NCI-H446 treated with DMSO at 0.1 percent for 48 hours (cell line): ENCODE measurements at regions not wholly inside any gene's neighbourhood (a gene's known extent, or its start where the extent isn't known, plus 50 kb on each side); places are given as distances from the start of the nearest gene placed in this dataset.
A peak's percentile ranks its signal among the peaks of the same experiment; 100 is the strongest.

ENCODE experiments used
- DNase-seq: peaks from one replicate; lab custom pipeline; 2025; lab: John Stamatoyannopoulos, UW

DNA sequence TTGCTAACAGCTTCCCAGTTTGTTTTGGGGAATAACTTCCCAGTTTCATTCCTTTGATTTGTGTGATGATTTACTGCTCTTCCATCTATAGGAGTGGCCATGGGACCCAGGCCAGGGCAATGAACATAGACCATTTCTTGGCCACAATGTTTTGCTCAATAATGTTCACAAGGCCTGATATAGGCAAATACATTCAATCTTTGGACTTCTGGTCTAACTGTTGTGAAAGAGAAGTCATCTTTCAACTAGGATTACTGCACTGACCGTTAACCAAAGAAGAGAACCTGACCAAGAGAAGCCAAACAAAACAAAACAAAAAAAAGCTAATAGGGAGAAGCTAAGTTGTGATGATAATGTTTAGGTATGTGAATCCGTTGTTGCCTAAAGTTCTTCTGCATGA, 221.8 kb upstream of the SUCLG2 start:
- no peak for DNase-seq

DNA sequence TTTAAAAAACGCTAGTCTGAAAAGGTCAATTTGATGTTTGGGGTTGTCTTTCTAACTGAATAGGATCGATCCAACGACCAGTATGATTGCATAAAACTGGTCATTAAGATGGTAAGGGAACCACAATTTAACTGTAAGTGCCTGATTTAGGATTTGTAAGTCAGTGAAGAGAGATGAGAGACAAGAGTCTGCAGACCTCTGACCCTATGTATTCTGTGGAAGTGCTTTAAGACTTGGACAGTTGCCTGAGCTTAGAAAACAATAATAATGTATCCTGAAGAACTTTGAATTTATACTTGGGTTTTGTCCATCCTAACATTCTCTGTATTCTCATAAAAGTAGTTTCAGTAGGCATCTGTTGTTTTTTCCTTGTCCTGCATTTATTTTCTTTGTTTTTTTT, 221.4 kb upstream of the SUCLG2 start:
- peak; percentile 6 for DNase-seq

DNA sequence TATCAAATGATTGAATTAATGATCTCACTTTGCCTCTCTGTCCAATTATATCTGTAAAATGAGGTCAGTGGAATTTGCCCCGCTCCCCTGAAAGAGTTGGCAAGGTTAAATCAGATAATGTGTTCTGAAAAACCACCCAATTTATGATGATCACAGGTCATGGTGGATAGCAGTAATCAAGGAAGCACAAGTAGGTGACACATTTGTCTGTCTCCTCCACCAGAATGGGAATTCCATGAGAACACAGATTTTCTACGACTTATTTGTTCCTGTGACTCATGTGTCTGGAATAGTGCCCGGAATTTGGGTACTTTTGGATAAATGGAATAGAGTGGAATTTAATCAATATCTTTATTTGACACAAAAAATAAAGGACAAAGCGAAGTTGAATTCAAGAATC, 220.9 kb upstream of the SUCLG2 start:
- peak; percentile 16 for DNase-seq

DNA sequence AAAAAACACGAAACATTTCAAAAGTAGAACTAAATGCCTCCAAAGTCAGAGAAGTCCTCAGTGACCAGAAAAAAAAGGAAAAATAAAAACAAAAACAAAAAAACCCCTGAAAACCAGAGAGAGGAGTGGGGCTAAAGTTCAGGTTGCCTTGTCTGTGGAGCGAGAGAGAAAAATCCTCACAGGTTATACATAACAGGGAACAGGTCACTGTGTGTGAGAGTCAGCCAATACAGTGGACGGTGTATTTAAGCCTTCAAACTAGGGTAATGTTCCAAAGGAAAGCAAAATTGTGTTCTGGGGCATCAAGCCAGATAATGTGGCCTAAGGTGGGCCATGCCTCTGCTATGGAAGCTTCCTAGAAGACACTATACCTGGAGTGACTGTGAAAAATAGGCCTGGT, 216.1 kb upstream of the SUCLG2 start:
- no peak for DNase-seq

DNA sequence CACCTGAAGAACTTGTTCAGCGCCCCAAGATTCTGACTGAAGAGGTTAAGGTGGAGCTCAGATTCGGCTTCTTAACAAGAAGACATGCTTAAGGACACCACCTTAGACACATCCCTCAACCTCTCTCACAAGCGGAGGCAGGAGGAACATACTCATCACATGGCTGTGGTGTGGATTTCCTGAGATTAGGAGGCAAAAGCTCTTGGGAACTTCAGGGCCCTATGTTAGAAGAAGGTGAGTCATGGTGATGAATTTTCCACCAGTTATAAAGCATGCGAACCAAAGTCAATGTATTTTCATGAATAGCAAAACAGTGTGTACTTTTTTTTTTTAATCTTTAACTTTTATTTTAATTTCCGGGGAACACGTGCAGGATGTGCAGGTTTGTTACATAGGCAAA, 212.2 kb upstream of the SUCLG2 start:
- no peak for DNase-seq

DNA sequence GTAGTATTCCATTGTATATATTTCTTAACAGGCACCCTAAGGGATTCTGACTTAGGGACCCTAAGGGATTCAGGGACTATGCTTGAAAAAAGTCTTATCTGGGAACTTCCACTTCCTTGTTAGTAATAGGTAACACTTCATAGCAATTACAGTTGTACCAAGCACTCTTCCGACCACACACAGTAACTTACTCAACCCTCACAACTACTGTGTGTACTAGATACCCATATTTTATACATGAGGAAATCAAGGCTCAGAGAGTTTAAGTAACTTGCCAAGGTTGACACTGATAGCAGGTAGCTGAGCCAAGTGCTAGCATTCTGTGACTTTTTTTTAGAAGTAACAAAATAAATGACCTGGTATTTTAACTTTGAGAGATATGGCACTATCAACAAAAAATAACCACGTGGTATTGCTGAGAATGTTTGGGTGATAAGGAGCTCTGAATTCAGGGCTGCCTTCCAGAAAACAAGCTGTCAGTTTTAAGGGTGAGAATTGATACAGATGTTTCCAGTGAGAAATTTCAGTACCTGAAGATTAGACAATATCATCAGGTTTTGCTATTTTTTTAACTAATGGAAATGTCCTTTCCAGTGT, 210.3 kb upstream of the SUCLG2 start:
- DNase-seq: no peak

DNA sequence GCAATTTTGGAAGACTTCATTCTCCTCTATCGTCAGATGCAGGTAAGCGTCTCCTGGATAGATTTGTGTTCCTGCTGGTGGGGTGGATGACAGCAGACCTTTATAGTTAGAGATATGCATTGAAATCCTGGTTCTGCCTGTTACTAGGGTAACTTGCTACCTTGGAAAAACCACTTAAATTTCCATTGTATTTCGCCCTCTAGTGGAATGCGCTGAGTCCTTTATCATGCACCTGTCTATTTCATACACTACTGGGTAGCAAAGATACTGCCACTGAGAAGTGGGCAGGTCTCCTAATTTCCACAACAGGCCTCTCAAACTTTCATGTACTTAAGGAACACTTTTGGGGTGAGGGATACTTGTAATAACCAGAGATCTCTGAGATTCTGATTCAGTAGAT, 209.5 kb upstream of the SUCLG2 start:
- DNase-seq: no peak

DNA sequence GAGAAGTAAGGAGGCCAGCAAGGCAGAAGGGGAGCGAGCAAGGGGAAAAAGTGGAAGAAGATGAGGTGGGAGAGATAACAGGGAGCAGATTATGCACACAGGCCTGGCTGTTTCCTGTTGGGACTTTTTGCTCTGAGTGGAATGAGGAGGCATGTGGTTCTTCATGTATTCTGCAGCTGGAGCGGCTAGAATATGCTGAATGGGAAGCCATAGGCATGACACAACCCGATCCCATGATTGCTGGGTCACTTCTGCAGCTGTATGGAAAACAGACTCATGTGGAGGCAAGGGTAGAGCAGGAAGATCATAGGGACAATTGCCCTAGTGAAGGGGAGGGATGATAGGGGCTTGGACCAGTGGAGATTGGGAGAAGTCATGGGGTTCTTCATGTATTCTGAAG, 206.0 kb upstream of the SUCLG2 start:
- DNase-seq: no peak

DNA sequence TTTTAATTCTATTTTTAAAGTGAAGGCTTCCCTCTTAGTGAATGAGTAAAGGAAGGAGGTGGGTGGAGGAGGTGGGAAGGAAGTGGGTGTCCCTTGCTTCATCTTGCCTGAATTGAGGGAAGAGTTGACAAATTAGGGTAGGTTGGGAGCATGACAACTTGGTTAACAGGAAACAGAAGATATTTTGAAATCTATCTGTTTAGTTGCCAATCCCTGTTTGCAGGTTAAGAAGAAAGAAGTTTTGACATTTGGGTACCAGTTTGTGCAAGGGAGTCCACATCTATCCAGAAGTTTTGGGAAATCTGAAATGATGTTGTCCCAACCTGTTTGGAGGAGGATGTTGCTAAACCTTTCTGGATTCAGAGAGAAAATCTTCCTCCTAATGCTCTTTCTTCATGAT, 204.1 kb upstream of the SUCLG2 start:
- no peak for DNase-seq

DNA sequence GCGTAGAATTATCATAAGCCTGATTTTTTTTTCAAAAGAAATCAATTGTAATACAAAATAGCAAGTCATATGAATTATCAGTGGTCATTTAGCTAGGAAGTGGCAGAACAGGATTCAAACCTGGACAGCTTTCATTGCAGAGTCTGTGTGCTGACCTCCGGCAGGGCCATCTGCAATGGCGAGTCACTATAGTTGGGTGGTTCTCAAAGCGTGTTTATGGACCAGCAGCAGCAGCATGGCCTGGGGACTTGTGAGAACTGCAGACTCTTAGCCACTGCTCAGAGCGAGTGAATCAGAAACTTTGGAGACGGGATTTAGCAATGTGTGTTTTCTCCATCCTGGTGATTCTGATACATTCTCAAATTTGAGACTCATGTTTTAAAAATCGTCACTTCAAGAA, 202.3 kb upstream of the SUCLG2 start:
- DNase-seq: no peak

DNA sequence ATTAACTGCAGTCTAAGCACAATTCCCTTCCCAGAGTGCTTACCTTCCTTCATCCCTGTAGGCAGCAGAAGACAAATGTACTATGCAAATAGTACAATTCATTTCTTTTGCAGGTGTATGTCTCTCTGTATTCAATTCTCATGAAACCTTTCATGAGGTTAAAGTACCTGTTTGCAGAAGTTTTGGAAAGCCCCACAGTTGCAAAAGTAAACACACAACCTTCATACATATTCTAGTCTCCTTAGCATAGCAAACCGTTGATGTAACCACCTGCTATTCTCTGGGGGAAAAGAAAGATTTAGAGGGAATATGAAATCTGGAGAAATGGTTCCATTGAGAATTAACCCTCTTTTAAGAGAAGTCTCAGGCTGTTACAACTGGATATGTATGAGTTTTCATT, 200.3 kb upstream of the SUCLG2 start:
- DNase-seq: no peak

DNA sequence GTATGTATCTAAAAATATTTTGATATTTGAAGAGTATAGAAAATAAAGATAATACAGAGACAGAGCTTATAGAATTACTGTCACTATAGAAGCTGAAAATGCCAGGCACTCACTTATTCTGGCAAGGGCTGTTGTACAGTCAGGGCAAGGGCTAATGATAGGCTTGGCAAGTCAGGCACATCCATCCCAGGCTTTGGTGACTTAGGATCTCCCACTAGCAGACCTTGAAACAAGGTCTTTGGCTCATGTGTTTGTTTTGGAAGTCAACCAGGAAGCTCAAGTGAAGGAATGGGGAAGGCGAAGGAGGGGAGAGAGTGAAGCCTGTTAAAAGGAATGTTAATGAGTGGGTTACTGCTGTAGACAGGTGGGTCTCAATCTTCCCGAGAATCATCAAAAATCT, 199.1 kb upstream of the SUCLG2 start:
- no peak for DNase-seq

DNA sequence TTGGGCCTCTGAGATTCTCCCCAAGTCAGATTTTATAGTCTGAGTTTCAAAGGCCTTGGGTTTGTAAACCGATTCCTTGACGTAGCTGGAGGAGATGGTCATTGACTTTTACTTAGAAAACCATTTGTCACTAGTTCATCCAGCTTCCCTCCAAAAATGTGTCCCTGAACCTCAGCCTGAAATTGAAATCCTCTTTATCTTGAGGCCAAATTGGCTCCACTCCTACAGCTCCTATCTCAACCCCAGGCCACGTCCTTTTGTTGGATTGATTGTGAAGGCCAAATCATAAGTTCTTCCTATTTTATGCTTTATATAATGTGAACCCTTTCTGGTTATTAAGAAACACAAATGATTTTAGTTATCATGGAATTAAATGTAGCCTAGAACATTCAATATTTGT, 193.9 kb upstream of the SUCLG2 start:
- no peak for DNase-seq

DNA sequence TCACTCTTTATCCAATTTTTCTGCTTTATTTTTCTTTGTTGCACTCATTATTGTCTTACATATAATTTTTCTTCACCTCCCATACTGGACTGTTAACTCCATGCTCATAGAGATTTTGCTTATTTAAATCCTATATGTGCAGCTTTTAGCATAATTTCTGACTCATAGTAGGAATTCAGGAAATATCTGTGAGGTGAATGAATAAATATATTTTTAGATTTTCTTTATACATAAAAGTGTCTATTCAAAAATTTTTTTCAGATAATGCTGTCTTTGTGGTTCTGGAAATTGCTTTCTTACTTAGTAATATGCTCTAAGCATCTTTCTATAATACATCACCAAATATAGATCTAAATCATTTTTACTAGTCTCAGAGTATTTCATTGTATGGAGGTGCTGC, 191.8 kb upstream of the SUCLG2 start:
- DNase-seq: no peak

DNA sequence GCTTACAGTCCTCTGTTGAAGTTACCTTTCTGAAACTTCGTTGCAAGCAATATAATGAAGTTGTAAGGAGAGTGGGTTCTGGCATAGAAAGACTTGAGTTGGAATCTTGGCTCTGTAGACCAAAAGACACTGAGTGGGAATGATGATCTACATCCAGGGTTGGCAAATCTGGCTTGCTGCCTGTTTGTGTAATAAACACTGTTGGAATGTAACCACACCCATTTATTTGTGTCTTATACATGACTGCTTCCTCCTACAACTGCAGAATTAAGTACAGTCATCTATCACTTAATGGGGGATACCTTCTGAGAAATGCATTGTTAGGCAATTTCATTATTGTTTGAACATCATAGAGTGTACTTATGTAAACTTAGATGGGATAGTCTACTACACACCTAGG, 178.4 kb upstream of the SUCLG2 start:
- no peak for DNase-seq

DNA sequence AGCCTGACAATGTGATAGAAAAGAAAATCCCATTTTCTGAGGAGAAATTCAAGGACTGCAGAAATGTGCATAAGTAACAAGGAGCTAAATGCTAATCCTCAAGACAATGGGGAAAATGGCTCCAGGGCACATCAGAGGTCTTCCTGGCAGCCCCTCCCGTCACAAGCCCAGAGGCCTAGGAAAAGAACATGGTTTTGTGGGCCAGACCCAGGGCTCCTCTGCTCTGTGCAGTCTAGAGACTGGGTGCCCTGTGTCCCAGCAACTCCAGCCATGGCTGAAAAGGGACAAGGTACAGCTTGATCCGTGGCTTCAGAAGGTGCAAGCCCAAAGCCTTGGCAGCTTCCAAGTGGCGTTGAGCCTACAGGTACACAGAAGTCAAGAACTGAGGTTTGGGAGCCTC, 176.8 kb upstream of the SUCLG2 start:
- no peak for DNase-seq

DNA sequence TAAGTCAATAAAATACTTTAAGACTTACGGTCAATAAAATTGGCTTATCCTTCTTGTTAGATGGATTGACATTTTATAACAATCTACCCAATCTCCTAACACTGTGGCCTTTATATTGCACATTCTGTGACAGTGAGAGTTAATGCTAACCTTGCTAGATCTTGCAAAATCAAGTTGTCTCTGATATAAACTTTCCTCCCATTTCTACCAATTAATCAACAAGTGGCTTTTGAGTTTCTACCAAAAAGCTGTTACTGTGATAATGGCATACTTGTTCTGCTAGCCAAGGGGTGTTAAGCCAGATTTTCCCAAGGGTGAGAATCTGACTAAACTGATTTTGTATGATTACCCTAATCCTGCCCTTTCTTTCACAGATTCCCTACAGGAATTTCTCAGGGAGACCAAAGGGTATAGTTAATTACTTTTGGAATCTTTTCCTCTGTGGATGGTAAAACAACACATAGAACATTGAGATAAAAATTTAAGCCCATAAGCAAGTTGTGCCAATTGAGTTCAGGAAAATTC, 174.1 kb upstream of the SUCLG2 start:
- DNase-seq: no peak

DNA sequence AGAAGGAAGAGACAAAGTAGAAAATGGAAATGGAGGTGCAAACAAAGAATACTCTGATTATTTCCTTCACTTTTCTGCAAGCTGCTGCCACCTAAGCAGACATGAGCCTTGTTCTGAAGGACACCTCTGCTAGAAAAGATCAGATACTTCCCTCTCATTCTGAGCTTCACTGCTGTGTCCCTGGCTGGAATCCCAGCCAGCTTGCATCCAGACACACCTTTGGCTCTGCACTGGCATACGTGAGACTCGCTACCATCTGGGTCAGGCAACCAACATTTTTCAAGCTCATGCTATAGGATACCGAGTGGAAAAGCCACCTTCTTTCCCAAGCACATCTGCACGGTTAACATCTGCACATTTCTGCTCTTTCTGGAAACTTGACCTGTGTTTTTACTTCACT, 166.7 kb upstream of the SUCLG2 start:
- no peak for DNase-seq

DNA sequence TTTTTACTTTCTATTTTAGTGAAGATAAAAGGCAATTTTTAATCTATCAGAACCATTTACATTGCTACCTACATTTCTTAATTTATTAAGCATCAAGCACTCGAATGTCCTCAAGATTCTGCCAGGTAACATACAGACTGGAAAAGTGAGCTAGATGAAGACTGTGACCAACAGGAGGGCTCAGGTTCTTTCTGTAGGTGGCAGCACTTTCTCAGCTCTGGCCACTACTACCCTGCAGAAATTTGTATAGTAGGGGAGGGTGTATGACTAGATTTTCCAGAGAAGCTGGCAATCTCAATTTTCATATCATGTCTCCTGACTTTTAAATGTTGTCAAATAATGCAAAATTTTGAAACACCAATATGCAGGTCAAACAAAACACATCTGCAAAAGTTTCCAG, 165.0 kb upstream of the SUCLG2 start:
- no peak for DNase-seq

DNA sequence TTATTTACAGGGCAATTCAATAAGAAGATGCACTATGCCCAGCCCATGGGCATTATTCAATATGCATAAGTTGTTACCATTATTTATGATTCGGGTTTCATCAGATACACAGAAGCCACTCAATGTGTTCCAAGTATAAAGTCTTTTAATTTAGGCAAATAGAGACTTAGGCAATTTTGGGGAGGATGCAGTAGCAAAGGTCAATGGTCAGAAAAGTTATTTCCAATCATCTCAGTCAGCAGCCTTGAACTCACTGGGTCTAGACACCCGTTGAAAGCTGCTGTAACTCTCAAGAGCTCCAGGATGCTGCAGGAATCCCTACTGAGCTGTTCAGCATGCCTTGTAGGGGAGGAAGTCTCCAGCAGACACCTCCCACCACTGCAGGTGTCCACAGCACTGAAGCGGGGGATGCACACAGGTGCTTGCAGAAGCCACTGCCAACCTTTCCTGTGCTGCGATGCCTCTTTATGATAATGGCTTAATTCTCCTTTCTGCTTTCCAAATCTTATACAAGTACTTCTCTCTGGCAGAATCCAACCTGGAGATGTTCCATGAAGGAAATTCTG, 155.0 kb upstream of the SUCLG2 start:
- DNase-seq: no peak

DNA sequence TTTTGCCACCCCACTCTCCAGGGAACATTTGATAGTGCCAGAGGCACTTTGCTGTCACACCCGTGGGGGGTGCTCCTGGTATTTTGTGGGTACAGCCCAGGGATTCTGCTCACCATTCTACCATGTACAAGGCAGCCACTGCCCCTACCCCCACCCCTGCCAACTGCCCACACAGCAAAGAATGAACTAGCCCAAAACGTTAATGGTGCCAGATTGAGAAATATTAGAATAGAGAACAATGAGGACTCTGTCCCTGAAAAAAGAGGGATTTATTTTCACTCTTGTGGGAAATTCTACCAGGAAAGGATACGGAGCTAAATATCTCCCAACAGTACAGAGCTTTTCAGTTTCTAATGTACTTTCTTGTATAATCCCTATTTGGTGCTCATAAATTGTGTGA, 154.5 kb upstream of the SUCLG2 start:
- no peak for DNase-seq

DNA sequence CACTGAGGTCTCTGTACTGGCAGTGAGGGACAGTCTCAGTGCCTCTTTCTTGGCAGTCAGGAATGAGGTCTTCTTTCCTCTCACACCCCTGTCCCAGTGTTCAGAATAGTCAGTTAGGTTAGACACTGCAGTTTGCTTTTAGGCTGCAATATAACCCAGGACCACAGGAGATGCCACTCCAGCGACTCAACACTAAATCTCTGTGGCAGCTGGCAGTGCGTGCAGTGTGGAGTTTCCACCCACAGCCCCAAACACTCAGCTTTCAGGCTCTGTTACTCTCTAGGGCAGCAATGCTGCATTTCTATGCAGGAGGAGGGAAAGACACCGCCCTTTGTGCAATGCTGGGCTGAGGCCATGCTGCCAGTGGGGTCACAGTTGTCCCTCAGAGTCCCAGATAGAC, 150.2 kb upstream of the SUCLG2 start:
- DNase-seq: no peak

DNA sequence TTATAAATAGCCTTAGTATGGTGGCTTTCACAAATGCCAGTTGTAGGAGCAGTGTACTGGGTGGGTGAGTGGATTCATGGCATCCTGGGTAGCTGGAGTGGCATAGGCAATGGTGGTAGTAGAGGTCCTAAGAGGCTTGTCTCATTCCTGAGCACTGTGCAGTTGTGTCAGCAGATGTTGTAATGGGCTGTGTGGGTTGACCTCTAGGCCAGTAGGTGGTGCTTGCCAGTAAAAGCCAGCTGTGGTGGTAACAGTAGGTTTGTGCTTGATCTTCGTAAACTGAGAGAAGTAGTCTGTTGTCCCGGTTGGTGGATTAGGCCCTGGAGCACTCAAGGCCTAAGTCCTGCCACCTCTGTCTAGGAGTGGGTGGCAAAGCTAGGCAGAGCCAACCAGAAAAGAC, 149.7 kb upstream of the SUCLG2 start:
- DNase-seq: no peak

DNA sequence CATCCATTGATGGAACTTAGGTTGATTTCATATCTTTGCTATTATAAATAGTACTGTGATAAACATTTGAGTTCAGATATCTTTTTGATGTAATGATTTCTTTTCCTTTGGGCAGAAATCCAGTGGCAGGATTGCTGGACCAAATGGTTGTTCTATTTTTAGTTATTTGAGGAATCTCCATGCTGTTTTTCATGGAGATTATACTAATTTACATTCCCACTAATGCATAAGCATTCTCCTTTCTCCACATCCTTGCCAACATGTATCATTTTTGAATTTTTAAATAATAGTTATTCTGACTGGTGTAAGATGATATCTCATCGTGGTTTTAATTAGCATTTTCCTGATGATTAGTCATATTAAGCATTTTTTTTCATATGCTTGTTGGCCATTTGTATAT, 144.0 kb upstream of the SUCLG2 start:
- DNase-seq: no peak
